ENCODE measurements at regions not wholly inside any gene's neighbourhood (a gene's known extent, or its start where the extent isn't known, plus 50 kb on each side); places are given as distances from the start of the nearest gene placed in this dataset.
"Not testable (repeated sequence)": the region's sequence is repeated elsewhere in the genome, so short reads cannot be mapped to it uniquely, and the experiment has no call there.

GRCh38 chr5:108558840-108559239 lies 176.9 kb upstream of the FBXL17 start:
- WGBS, 2 donors = 97 to 99% methylated on average over 8 to 22 of the region's 24 CpGs
- H3K36me3 ChIP-seq (ENCODE audit: control insufficient read depth in 1 of 2, insufficient read depth in 2 of 2, low read length in 1 of 2); intact Hi-C loops (cut with DNase I); H3K27ac ChIP-seq (ENCODE audit: low read depth in 1 of 2, low read length in 2 of 2); ATAC-seq (ENCODE audit: low FRiP score); H3K27me3 ChIP-seq (ENCODE audit: control insufficient read depth in 1 of 2, insufficient read depth in 2 of 2, low read length in 1 of 2); H3K4me3 ChIP-seq (ENCODE audit: low read length in 2 of 2); H3K4me1 ChIP-seq (ENCODE audit: control insufficient read depth in 1 of 2, insufficient read depth in 2 of 2, low read length in 2 of 2); H3K9me3 ChIP-seq (ENCODE audit: control insufficient read depth, low read length); DNase-seq: not testable (repeated sequence)

GRCh38 chr5:108558142-108558541 lies 176.2 kb upstream of the FBXL17 start:
- H3K9me3 ChIP-seq (ENCODE audit: control insufficient read depth, low read length); intact Hi-C loops (cut with DNase I); H3K4me3 ChIP-seq (ENCODE audit: low read length in 2 of 2); H3K27ac ChIP-seq (ENCODE audit: low read depth in 1 of 2, low read length in 2 of 2); H3K4me1 ChIP-seq (ENCODE audit: control insufficient read depth in 1 of 2, insufficient read depth in 2 of 2, low read length in 2 of 2); H3K36me3 ChIP-seq (ENCODE audit: control insufficient read depth in 1 of 2, insufficient read depth in 2 of 2, low read length in 1 of 2); H3K27me3 ChIP-seq (ENCODE audit: control insufficient read depth in 1 of 2, insufficient read depth in 2 of 2, low read length in 1 of 2); DNase-seq; ATAC-seq (ENCODE audit: low FRiP score): not testable (repeated sequence)
- WGBS, 2 donors = 95% methylated on average over 2 of the region's 5 CpGs

- Histone ChIP-seq H3K4me3 (ENCODE audit: low read length in 2 of 2) (no peak overlapping the region), H3K27me3 (ENCODE audit: control insufficient read depth in 1 of 2, insufficient read depth in 2 of 2, low read length in 1 of 2) (no peaks in the 10 kb centered on the region), H3K36me3 (ENCODE audit: control insufficient read depth in 1 of 2, insufficient read depth in 2 of 2, low read length in 1 of 2) (no peaks in the 10 kb centered on the region), H3K4me1 (ENCODE audit: control insufficient read depth in 1 of 2, insufficient read depth in 2 of 2, low read length in 2 of 2) (peaks cover 0 to 2% of the 10 kb centered on the region in 2 donors), H3K27ac (ENCODE audit: low read depth in 1 of 2, low read length in 2 of 2) (no peak overlapping the region), H3K9me3 (ENCODE audit: control insufficient read depth, low read length) (no peaks in the 10 kb centered on the region)
- intact Hi-C loops (cut with DNase I) = no loop called here
- ATAC-seq (ENCODE audit: low FRiP score) (no peak), DNase-seq (no peak)
- WGBS, 2 donors = 94 to 96% methylated on average over 2 of the region's 2 CpGs
Observed at GRCh38 chr5:108557686-108558085, 175.8 kb upstream of the FBXL17 start.

GRCh38 chr5:108556441-108557145 lies 174.7 kb upstream of the FBXL17 start:
- H3K27ac ChIP-seq (ENCODE audit: low read depth in 1 of 2, low read length in 2 of 2) = no peak overlapping the region
- 73 to 85% methylated on average over 5 of the region's 5 CpGs for WGBS, 2 donors
- H3K9me3 ChIP-seq (ENCODE audit: control insufficient read depth, low read length) = no peaks in the 10 kb centered on the region
- H3K4me3 ChIP-seq (ENCODE audit: low read length in 2 of 2) = no peak overlapping the region
- H3K36me3 ChIP-seq (ENCODE audit: control insufficient read depth in 1 of 2, insufficient read depth in 2 of 2, low read length in 1 of 2) = no peaks in the 10 kb centered on the region
- intact Hi-C loops (cut with DNase I) = no loop called here
- DNase-seq (no peak), ATAC-seq (ENCODE audit: low FRiP score) (no peak)
- H3K4me1 ChIP-seq (ENCODE audit: control insufficient read depth in 1 of 2, insufficient read depth in 2 of 2, low read length in 2 of 2) = peaks cover 0 to 2% of the 10 kb centered on the region in 2 donors
- no peaks in the 10 kb centered on the region for H3K27me3 ChIP-seq (ENCODE audit: control insufficient read depth in 1 of 2, insufficient read depth in 2 of 2, low read length in 1 of 2)

GRCh38 chr5:108548684-108549596 lies 167.0 kb upstream of the FBXL17 start:
- Histone ChIP-seq H3K27ac (ENCODE audit: low read depth in 1 of 2, low read length in 2 of 2) (no peak overlapping the region), H3K9me3 (ENCODE audit: control insufficient read depth, low read length) (no peaks in the 10 kb centered on the region), H3K27me3 (ENCODE audit: control insufficient read depth in 1 of 2, insufficient read depth in 2 of 2, low read length in 1 of 2) (no peaks in the 10 kb centered on the region), H3K4me1 (ENCODE audit: control insufficient read depth in 1 of 2, insufficient read depth in 2 of 2, low read length in 2 of 2) (no peaks in the 10 kb centered on the region), H3K4me3 (ENCODE audit: low read length in 2 of 2) (no peak overlapping the region), H3K36me3 (ENCODE audit: control insufficient read depth in 1 of 2, insufficient read depth in 2 of 2, low read length in 1 of 2) (no peaks in the 10 kb centered on the region)
- ATAC-seq (ENCODE audit: low FRiP score) = no peak
- no peak for DNase-seq
- intact Hi-C loops (cut with DNase I) = no loop called here
- WGBS, 2 donors = 60 to 62% methylated on average over 10 of the region's 10 CpGs

GRCh38 chr5:108546939-108547338 lies 165.0 kb upstream of the FBXL17 start:
- H3K4me1 ChIP-seq (ENCODE audit: control insufficient read depth in 1 of 2, insufficient read depth in 2 of 2, low read length in 2 of 2) = no peaks in the 10 kb centered on the region
- intact Hi-C loops (cut with DNase I) = no loop called here
- WGBS, 2 donors = 72 to 79% methylated on average over 6 of the region's 6 CpGs
- DNase-seq (no peak), ATAC-seq (ENCODE audit: low FRiP score) (no peak)
- H3K27me3 ChIP-seq (ENCODE audit: control insufficient read depth in 1 of 2, insufficient read depth in 2 of 2, low read length in 1 of 2) = no peaks in the 10 kb centered on the region
- no peak overlapping the region for H3K4me3 ChIP-seq (ENCODE audit: low read length in 2 of 2)
- H3K9me3 ChIP-seq (ENCODE audit: control insufficient read depth, low read length) = no peaks in the 10 kb centered on the region
- H3K27ac ChIP-seq (ENCODE audit: low read depth in 1 of 2, low read length in 2 of 2) = no peak overlapping the region
- no peaks in the 10 kb centered on the region for H3K36me3 ChIP-seq (ENCODE audit: control insufficient read depth in 1 of 2, insufficient read depth in 2 of 2, low read length in 1 of 2)

GRCh38 chr5:108545301-108545700 lies 163.4 kb upstream of the FBXL17 start:
- Histone ChIP-seq H3K4me1 (ENCODE audit: control insufficient read depth in 1 of 2, insufficient read depth in 2 of 2, low read length in 2 of 2) (no peaks in the 10 kb centered on the region), H3K27me3 (ENCODE audit: control insufficient read depth in 1 of 2, insufficient read depth in 2 of 2, low read length in 1 of 2) (no peaks in the 10 kb centered on the region), H3K4me3 (ENCODE audit: low read length in 2 of 2) (no peak overlapping the region), H3K27ac (ENCODE audit: low read depth in 1 of 2, low read length in 2 of 2) (no peak overlapping the region), H3K36me3 (ENCODE audit: control insufficient read depth in 1 of 2, insufficient read depth in 2 of 2, low read length in 1 of 2) (no peaks in the 10 kb centered on the region), H3K9me3 (ENCODE audit: control insufficient read depth, low read length) (no peaks in the 10 kb centered on the region)
- intact Hi-C loops (cut with DNase I) = no loop called here
- ATAC-seq (ENCODE audit: low FRiP score) = no peak
- DNase-seq = no peak
- WGBS, 2 donors = 1 to 50% methylated on average over 1 of the region's 1 CpG

GRCh38 chr5:108543486-108543885 lies 161.6 kb upstream of the FBXL17 start:
- Histone ChIP-seq H3K4me1 (ENCODE audit: control insufficient read depth in 1 of 2, insufficient read depth in 2 of 2, low read length in 2 of 2) (no peaks in the 10 kb centered on the region), H3K4me3 (ENCODE audit: low read length in 2 of 2) (no peak overlapping the region), H3K9me3 (ENCODE audit: control insufficient read depth, low read length) (no peaks in the 10 kb centered on the region), H3K27me3 (ENCODE audit: control insufficient read depth in 1 of 2, insufficient read depth in 2 of 2, low read length in 1 of 2) (no peaks in the 10 kb centered on the region), H3K36me3 (ENCODE audit: control insufficient read depth in 1 of 2, insufficient read depth in 2 of 2, low read length in 1 of 2) (no peaks in the 10 kb centered on the region), H3K27ac (ENCODE audit: low read depth in 1 of 2, low read length in 2 of 2) (no peak overlapping the region)
- no peak for DNase-seq
- intact Hi-C loops (cut with DNase I) = no loop called here
- 81 to 85% methylated on average over 1 of the region's 1 CpG for WGBS, 2 donors
- no peak for ATAC-seq (ENCODE audit: low FRiP score)

GRCh38 chr5:108541836-108542235 lies 159.9 kb upstream of the FBXL17 start:
- no peak overlapping the region for H3K4me3 ChIP-seq (ENCODE audit: low read length in 2 of 2)
- ATAC-seq (ENCODE audit: low FRiP score) (no peak), DNase-seq (no peak)
- H3K27me3 ChIP-seq (ENCODE audit: control insufficient read depth in 1 of 2, insufficient read depth in 2 of 2, low read length in 1 of 2) = no peaks in the 10 kb centered on the region
- H3K9me3 ChIP-seq (ENCODE audit: control insufficient read depth, low read length) = no peaks in the 10 kb centered on the region
- no peak overlapping the region for H3K27ac ChIP-seq (ENCODE audit: low read depth in 1 of 2, low read length in 2 of 2)
- H3K4me1 ChIP-seq (ENCODE audit: control insufficient read depth in 1 of 2, insufficient read depth in 2 of 2, low read length in 2 of 2) = no peaks in the 10 kb centered on the region
- intact Hi-C loops (cut with DNase I) = no loop called here
- WGBS, 2 donors = 86 to 92% methylated on average over 1 of the region's 1 CpG
- no peaks in the 10 kb centered on the region for H3K36me3 ChIP-seq (ENCODE audit: control insufficient read depth in 1 of 2, insufficient read depth in 2 of 2, low read length in 1 of 2)
